ENCODE measurements at regions not wholly inside any gene's neighbourhood (a gene's known extent, or its start where the extent isn't known, plus 50 kb on each side); places are given as distances from the start of the nearest gene placed in this dataset.

GRCh38 chr5:89758146-89758545, 651.4 kb downstream of the CETN3 start:
- peaks cover 6 to 8% of the 10 kb centered on the region in 2 donors for H3K4me1 ChIP-seq (ENCODE audit: control insufficient read depth in 1 of 2, insufficient read depth in 2 of 2, low read length in 2 of 2)
- H3K36me3 ChIP-seq (ENCODE audit: control insufficient read depth in 1 of 2, insufficient read depth in 2 of 2, low read length in 1 of 2) = no peaks in the 10 kb centered on the region
- intact Hi-C loops (cut with DNase I) = no loop called here
- no peaks in the 10 kb centered on the region for H3K27me3 ChIP-seq (ENCODE audit: control insufficient read depth in 1 of 2, insufficient read depth in 2 of 2, low read length in 1 of 2)
- ATAC-seq (ENCODE audit: low FRiP score) (no peak), DNase-seq (no peak)
- no peak overlapping the region for H3K4me3 ChIP-seq (ENCODE audit: low read length in 2 of 2)
- no peak overlapping the region for H3K27ac ChIP-seq (ENCODE audit: low read depth in 1 of 2, low read length in 2 of 2)
- no peaks in the 10 kb centered on the region for H3K9me3 ChIP-seq (ENCODE audit: control insufficient read depth, low read length)

- peaks cover 6 to 8% of the 10 kb centered on the region in 2 donors for H3K4me1 ChIP-seq (ENCODE audit: control insufficient read depth in 1 of 2, insufficient read depth in 2 of 2, low read length in 2 of 2)
- intact Hi-C loops (cut with DNase I) = no loop called here
- DNase-seq (no peak), ATAC-seq (ENCODE audit: low FRiP score) (no peak)
- no peaks in the 10 kb centered on the region for H3K36me3 ChIP-seq (ENCODE audit: control insufficient read depth in 1 of 2, insufficient read depth in 2 of 2, low read length in 1 of 2)
- no peak overlapping the region for H3K27ac ChIP-seq (ENCODE audit: low read depth in 1 of 2, low read length in 2 of 2)
- WGBS, 2 donors = 25 to 28% methylated on average over 5 of the region's 5 CpGs
- no peaks in the 10 kb centered on the region for H3K27me3 ChIP-seq (ENCODE audit: control insufficient read depth in 1 of 2, insufficient read depth in 2 of 2, low read length in 1 of 2)
- no peak overlapping the region for H3K4me3 ChIP-seq (ENCODE audit: low read length in 2 of 2)
- H3K9me3 ChIP-seq (ENCODE audit: control insufficient read depth, low read length) = no peaks in the 10 kb centered on the region
Measured at GRCh38 chr5:89756955-89757354, 652.6 kb downstream of the CETN3 start.

GRCh38 chr5:89755024-89755423, 654.5 kb downstream of the CETN3 start:
- WGBS, 2 donors = 95 to 98% methylated on average over 2 of the region's 2 CpGs
- Histone ChIP-seq H3K4me3 (ENCODE audit: low read length in 2 of 2) (no peak overlapping the region), H3K36me3 (ENCODE audit: control insufficient read depth in 1 of 2, insufficient read depth in 2 of 2, low read length in 1 of 2) (no peaks in the 10 kb centered on the region), H3K4me1 (ENCODE audit: control insufficient read depth in 1 of 2, insufficient read depth in 2 of 2, low read length in 2 of 2) (peaks cover 6% of the 10 kb centered on the region in 2 donors), H3K9me3 (ENCODE audit: control insufficient read depth, low read length) (no peaks in the 10 kb centered on the region), H3K27ac (ENCODE audit: low read depth in 1 of 2, low read length in 2 of 2) (no peak overlapping the region), H3K27me3 (ENCODE audit: control insufficient read depth in 1 of 2, insufficient read depth in 2 of 2, low read length in 1 of 2) (no peaks in the 10 kb centered on the region)
- DNase-seq = no peak
- no peak for ATAC-seq (ENCODE audit: low FRiP score)
- intact Hi-C loops (cut with DNase I) = no loop called here

GRCh38 chr5:89735082-89735481, 674.5 kb downstream of the CETN3 start:
- DNase-seq (no peak), ATAC-seq (ENCODE audit: low FRiP score) (no peak)
- no peaks in the 10 kb centered on the region for H3K9me3 ChIP-seq (ENCODE audit: control insufficient read depth, low read length)
- no peak overlapping the region for H3K4me3 ChIP-seq (ENCODE audit: low read length in 2 of 2)
- WGBS, 2 donors = 31 to 38% methylated on average over 2 of the region's 2 CpGs
- no peaks in the 10 kb centered on the region for H3K27me3 ChIP-seq (ENCODE audit: control insufficient read depth in 1 of 2, insufficient read depth in 2 of 2, low read length in 1 of 2)
- no peaks in the 10 kb centered on the region for H3K4me1 ChIP-seq (ENCODE audit: control insufficient read depth in 1 of 2, insufficient read depth in 2 of 2, low read length in 2 of 2)
- intact Hi-C loops (cut with DNase I) = no loop called here
- H3K36me3 ChIP-seq (ENCODE audit: control insufficient read depth in 1 of 2, insufficient read depth in 2 of 2, low read length in 1 of 2) = no peaks in the 10 kb centered on the region
- H3K27ac ChIP-seq (ENCODE audit: low read depth in 1 of 2, low read length in 2 of 2) = no peak overlapping the region

GRCh38 chr5:89733772-89734171, 675.8 kb downstream of the CETN3 start:
- H3K4me1 ChIP-seq (ENCODE audit: control insufficient read depth in 1 of 2, insufficient read depth in 2 of 2, low read length in 2 of 2) = no peaks in the 10 kb centered on the region
- H3K27ac ChIP-seq (ENCODE audit: low read depth in 1 of 2, low read length in 2 of 2) = no peak overlapping the region
- no peaks in the 10 kb centered on the region for H3K27me3 ChIP-seq (ENCODE audit: control insufficient read depth in 1 of 2, insufficient read depth in 2 of 2, low read length in 1 of 2)
- no peak overlapping the region for H3K4me3 ChIP-seq (ENCODE audit: low read length in 2 of 2)
- no peaks in the 10 kb centered on the region for H3K36me3 ChIP-seq (ENCODE audit: control insufficient read depth in 1 of 2, insufficient read depth in 2 of 2, low read length in 1 of 2)
- DNase-seq (no peak), ATAC-seq (ENCODE audit: low FRiP score) (no peak)
- WGBS, 2 donors = 78 to 85% methylated on average over 1 of the region's 1 CpG
- H3K9me3 ChIP-seq (ENCODE audit: control insufficient read depth, low read length) = no peaks in the 10 kb centered on the region
- intact Hi-C loops (cut with DNase I) = no loop called here

- 64 to 66% methylated on average over 2 of the region's 2 CpGs for WGBS, 2 donors
- ATAC-seq (ENCODE audit: low FRiP score) = no peak
Measured at GRCh38 chr5:89729623-89730301, 679.8 kb downstream of the CETN3 start.

GRCh38 chr5:89728750-89729149, 680.8 kb downstream of the CETN3 start:
- no peak overlapping the region for H3K4me3 ChIP-seq (ENCODE audit: low read length in 2 of 2)
- peak; percentile 90 for ATAC-seq (ENCODE audit: low FRiP score)
- intact Hi-C loops (cut with DNase I) = no loop called here
- H3K27me3 ChIP-seq (ENCODE audit: control insufficient read depth in 1 of 2, insufficient read depth in 2 of 2, low read length in 1 of 2) = no peaks in the 10 kb centered on the region
- no peaks in the 10 kb centered on the region for H3K9me3 ChIP-seq (ENCODE audit: control insufficient read depth, low read length)
- WGBS, 2 donors = 1 to 2% methylated on average over 5 of the region's 5 CpGs
- no peaks in the 10 kb centered on the region for H3K4me1 ChIP-seq (ENCODE audit: control insufficient read depth in 1 of 2, insufficient read depth in 2 of 2, low read length in 2 of 2)
- H3K27ac ChIP-seq (ENCODE audit: low read depth in 1 of 2, low read length in 2 of 2) = no peak overlapping the region
- peak; percentile 70 for DNase-seq
- H3K36me3 ChIP-seq (ENCODE audit: control insufficient read depth in 1 of 2, insufficient read depth in 2 of 2, low read length in 1 of 2) = no peaks in the 10 kb centered on the region

More at GRCh38 chr5:89729623-89730301, 679.8 kb downstream of the CETN3 start:
- intact Hi-C loops (cut with DNase I) = no loop called here
- H3K4me3 ChIP-seq (ENCODE audit: low read length in 2 of 2) = no peak overlapping the region
- no peaks in the 10 kb centered on the region for H3K27me3 ChIP-seq (ENCODE audit: control insufficient read depth in 1 of 2, insufficient read depth in 2 of 2, low read length in 1 of 2)
- H3K27ac ChIP-seq (ENCODE audit: low read depth in 1 of 2, low read length in 2 of 2) = no peak overlapping the region
- H3K36me3 ChIP-seq (ENCODE audit: control insufficient read depth in 1 of 2, insufficient read depth in 2 of 2, low read length in 1 of 2) = no peaks in the 10 kb centered on the region
- H3K4me1 ChIP-seq (ENCODE audit: control insufficient read depth in 1 of 2, insufficient read depth in 2 of 2, low read length in 2 of 2) = no peaks in the 10 kb centered on the region
- no peak for DNase-seq
- no peaks in the 10 kb centered on the region for H3K9me3 ChIP-seq (ENCODE audit: control insufficient read depth, low read length)

GRCh38 chr5:89728134-89728533, 681.4 kb downstream of the CETN3 start:
- no peaks in the 10 kb centered on the region for H3K27me3 ChIP-seq (ENCODE audit: control insufficient read depth in 1 of 2, insufficient read depth in 2 of 2, low read length in 1 of 2)
- ATAC-seq (ENCODE audit: low FRiP score) (no peak), DNase-seq (no peak)
- no peak overlapping the region for H3K27ac ChIP-seq (ENCODE audit: low read depth in 1 of 2, low read length in 2 of 2)
- intact Hi-C loops (cut with DNase I) = no loop called here
- H3K4me1 ChIP-seq (ENCODE audit: control insufficient read depth in 1 of 2, insufficient read depth in 2 of 2, low read length in 2 of 2) = no peaks in the 10 kb centered on the region
- no peaks in the 10 kb centered on the region for H3K9me3 ChIP-seq (ENCODE audit: control insufficient read depth, low read length)
- H3K36me3 ChIP-seq (ENCODE audit: control insufficient read depth in 1 of 2, insufficient read depth in 2 of 2, low read length in 1 of 2) = no peaks in the 10 kb centered on the region
- H3K4me3 ChIP-seq (ENCODE audit: low read length in 2 of 2) = no peak overlapping the region
- 43 to 52% methylated on average over 2 of the region's 2 CpGs for WGBS, 2 donors

GRCh38 chr5:89724379-89725095, 685.0 kb downstream of the CETN3 start:
- no peak overlapping the region for H3K4me3 ChIP-seq (ENCODE audit: low read length in 2 of 2)
- ATAC-seq (ENCODE audit: low FRiP score) = no peak
- DNase-seq = no peak
- peaks cover 0 to 5% of the 10 kb centered on the region in 2 donors for H3K4me1 ChIP-seq (ENCODE audit: control insufficient read depth in 1 of 2, insufficient read depth in 2 of 2, low read length in 2 of 2)
- H3K27me3 ChIP-seq (ENCODE audit: control insufficient read depth in 1 of 2, insufficient read depth in 2 of 2, low read length in 1 of 2) = no peaks in the 10 kb centered on the region
- intact Hi-C loops (cut with DNase I) = no loop called here
- H3K27ac ChIP-seq (ENCODE audit: low read depth in 1 of 2, low read length in 2 of 2) = no peak overlapping the region
- H3K9me3 ChIP-seq (ENCODE audit: control insufficient read depth, low read length) = no peaks in the 10 kb centered on the region
- 96 to 98% methylated on average over 7 of the region's 7 CpGs for WGBS, 2 donors
- no peaks in the 10 kb centered on the region for H3K36me3 ChIP-seq (ENCODE audit: control insufficient read depth in 1 of 2, insufficient read depth in 2 of 2, low read length in 1 of 2)
